HL-60 (cell line): ENCODE measurements at regions not wholly inside any gene's neighbourhood (a gene's known extent, or its start where the extent isn't known, plus 50 kb on each side); places are given as distances from the start of the nearest gene placed in this dataset.

Experiments used
- DNase-seq, 2 experiments: peaks; one replicate each; pipeline ENCODE4 v3.0.0-alpha.2; 2010 to 2020; ENCODE audit warnings: low read depth in 1 of 2, low spot score in 1 of 2
- H3K27ac ChIP-seq: fragments of 250-450 bp; sonication (Bioruptor Pico); replicated peaks from 2 replicates; pipeline ENCODE4 v1.5.1; 2020; ENCODE audit warnings: mild to moderate bottlenecking, moderate library complexity
- H3K27me3 ChIP-seq: fragments of 250-450 bp; sonication (Bioruptor Pico); 2 replicates; pipeline ENCODE4 v1.5.1; 2021; ENCODE audit warnings: mild to moderate bottlenecking, moderate library complexity; ENCODE audit not compliant: insufficient read depth, poor library complexity, severe bottlenecking
- H3K4me3 ChIP-seq: replicated peaks from 2 replicates; pipeline ENCODE4 v1.5.1; 2011; ENCODE audit warnings: mild to moderate bottlenecking, control low read depth, low read length; ENCODE audit not compliant: insufficient read depth
- CTCF ChIP-seq: IDR thresholded peaks from one replicate; pipeline ENCODE4 v1.5.1; 2011; ENCODE audit warnings: low read length, control low read depth, inconsistent platforms; ENCODE audit not compliant: insufficient read depth
- GABPA ChIP-seq: IDR thresholded peaks from 2 replicates; pipeline ENCODE4 v1.6.1; 2012; ENCODE audit warnings: low read depth
- POLR2AphosphoS5 ChIP-seq: IDR thresholded peaks from 2 replicates; pipeline ENCODE4 v1.6.1; 2012; ENCODE audit warnings: low read depth
- REST ChIP-seq: IDR thresholded peaks from 2 replicates; pipeline ENCODE4 v1.6.1; 2012; ENCODE audit warnings: low read depth; ENCODE audit not compliant: insufficient replicate concordance
- SPI1 ChIP-seq: IDR thresholded peaks from 2 replicates; pipeline ENCODE4 v1.6.1; 2012; ENCODE audit warnings: low read depth, mild to moderate bottlenecking, borderline replicate concordance

DNA sequence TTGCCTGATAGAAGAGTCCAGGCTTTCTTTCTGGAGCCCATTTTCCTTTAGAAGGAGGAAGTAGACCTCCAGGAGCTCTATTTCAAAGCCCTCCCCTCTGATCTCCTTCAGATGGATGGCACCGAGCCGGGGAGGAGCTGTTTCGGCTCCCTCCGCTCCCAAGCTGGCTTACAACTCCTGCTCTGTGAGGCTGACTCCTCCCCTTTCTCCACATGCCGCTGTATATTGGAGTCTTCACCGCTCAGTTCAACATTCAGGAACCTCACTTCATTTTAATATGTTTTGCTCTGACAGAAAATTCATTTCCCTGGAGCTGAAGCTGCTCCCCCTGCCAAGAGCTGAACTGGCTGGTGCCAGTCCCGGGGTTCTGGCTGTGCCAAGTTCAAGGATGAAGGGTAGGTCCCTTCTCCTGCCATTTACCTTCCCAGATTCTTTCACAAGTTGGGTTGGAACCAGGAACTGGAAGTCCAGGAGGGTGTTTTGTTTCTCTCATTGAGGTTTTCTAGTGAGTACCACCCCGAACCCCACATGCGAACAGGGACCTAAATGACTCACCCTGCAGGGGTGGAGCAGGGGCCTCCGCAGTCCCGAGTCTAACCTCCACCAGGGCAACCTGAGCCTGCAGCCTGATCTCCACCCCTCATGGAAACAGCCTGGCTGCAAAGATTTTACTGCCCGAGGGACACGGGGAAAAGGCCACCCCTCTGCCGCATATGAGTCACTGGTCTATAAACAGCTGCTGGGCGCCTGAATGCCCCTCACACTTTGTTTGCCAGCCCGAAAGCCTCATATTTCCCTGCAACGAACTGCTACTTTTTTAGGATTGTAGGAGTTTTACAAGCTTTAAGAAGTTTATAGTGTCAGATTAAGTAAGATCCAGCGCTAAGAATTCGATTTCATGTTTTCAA, 68.6 kb upstream of the FOXA2 start:
- TF ChIP-seq REST = no peak
- no peak for TF ChIP-seq POLR2AphosphoS5
- TF ChIP-seq GABPA = no peak
- no peak for TF ChIP-seq SPI1
- TF ChIP-seq CTCF = no peak
- DNase-seq = no peak
- no peak overlapping the region for H3K27ac ChIP-seq
- H3K4me3 ChIP-seq = no peak overlapping the region
- no peaks in the 10 kb centered on the region for H3K27me3 ChIP-seq

DNA sequence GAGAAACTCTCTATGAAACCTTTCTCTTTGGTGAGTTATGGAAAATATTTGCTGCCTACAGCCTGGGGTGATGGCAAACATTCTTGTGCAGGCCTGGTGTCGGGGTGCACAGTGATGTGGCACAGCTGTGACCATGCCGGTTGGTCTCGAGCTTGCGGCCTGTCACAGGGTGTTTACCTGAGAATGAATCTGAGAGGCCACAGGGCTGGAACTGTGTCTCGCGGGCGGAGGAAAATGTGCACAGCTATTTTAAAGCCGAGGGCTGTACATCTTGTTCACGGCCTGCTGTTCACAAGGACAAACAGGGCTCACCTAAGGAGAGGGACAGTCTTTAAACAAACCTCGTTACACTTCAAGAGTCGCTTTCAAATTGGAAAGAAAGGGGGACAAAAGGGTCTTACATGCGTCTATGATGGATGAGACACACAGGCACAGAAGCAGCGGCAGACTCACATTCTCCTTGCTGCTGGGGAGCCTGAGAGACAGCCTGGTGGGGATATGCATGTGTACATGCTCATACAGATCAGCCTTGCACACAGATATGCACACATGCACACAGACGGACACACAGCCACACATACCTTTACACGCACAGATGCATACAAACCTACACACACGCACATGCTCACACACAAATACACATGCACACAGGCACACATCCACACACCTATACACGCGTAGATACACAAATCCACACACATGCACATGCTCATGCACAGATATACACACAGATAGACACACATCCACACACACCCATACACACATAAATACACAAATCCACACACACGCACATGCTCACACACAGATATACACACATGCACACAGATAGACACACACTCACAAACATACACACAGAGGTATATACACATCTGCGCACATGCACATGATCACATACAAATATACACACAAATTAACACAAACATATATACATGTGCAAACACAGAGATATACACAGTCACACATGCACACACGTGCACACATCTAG, 69.6 kb upstream of the FOXA2 start:
- no peak overlapping the region for H3K27ac ChIP-seq
- no peak overlapping the region for H3K4me3 ChIP-seq
- H3K27me3 ChIP-seq = no peaks in the 10 kb centered on the region
- TF ChIP-seq CTCF (no peak), POLR2AphosphoS5 (no peak), REST (no peak), SPI1 (no peak), GABPA (no peak)
- DNase-seq = no peak

GRCh38 chr20:22663528-22664025, 79.2 kb upstream of the FOXA2 start:
- Histone ChIP-seq H3K27me3 (no peaks in the 10 kb centered on the region), H3K4me3 (no peak overlapping the region), H3K27ac (no peak overlapping the region)
- TF ChIP-seq CTCF = no peak
- TF ChIP-seq POLR2AphosphoS5 = no peak
- no peak for TF ChIP-seq REST
- no peak for TF ChIP-seq GABPA
- no peak for TF ChIP-seq SPI1
- DNase-seq = no peak
